ENCODE measurements at regions not wholly inside any gene's neighbourhood (a gene's known extent, or its start where the extent isn't known, plus 50 kb on each side); places are given as distances from the start of the nearest gene placed in this dataset.

- DNase-seq: no peak
Observed at GRCh38 chr2:15766911-15767597, 173.3 kb upstream of the MYCN start.

GRCh38 chr2:15767679-15768078 lies 172.7 kb upstream of the MYCN start:
- no peak for DNase-seq

DNA sequence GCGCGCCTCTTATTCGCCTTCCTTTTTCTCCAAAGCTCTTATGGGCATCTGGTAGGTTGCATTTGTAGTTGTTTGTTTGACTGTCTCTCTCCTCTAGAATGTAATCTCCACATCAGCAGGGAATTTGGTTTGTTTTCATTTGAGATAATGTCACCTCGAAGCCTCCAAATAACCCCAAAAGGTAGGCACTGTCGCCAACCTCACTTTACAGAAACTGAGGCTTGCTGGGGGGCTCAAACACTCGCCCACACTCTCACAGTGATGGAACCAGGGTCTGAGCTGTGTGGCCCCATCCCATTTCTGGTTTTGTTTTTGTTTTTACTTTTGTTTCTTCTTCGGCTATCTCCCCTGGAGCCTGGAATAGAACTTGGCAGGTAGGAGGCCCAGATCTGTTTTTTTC lies 172.2 kb upstream of the MYCN start:
- no peak for DNase-seq

DNA sequence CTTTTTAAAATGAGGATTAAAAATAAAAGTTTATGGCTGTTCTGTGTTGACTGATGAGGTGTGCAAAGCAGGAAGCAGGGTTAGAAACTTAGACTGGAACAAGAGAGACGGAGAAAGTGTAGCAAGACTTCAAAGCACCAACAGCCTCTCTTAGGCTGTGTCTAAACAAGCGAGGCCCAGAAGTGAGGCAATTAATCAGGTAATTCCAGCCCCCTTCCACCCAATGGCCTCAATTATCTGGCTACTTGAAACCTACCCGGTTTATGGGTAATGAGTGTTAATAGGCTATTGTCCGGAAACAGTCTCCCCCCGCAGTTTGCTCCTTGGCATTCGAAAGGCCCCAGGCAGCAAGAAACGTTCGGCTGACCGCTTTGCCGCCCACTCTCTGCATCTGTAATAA lies 171.7 kb upstream of the MYCN start:
- DNase-seq: no peak

- no peak for DNase-seq
Observed at GRCh38 chr2:15769235-15769634, 171.1 kb upstream of the MYCN start.

- no peak for DNase-seq
Observed at GRCh38 chr2:15769676-15770547, 170.4 kb upstream of the MYCN start.

DNA sequence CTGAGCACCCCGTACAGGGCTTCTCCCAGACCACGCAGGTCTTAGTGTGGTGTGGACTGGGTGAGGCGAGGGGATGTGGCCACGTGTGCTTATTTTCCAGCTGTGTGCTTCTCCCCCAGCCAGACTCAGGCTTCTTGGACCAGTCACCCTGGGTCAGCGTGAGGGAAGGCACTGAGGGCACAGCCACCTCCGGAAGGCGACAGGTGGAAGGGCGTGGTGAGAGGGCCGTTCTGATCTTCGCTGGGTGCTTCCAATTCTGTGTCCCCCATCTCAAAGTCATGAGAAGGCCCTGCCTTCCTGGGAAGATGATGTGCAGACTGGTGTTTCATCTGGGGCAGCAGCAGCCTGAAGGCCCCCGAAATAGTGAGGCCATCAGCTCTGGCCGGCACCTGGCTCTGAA lies 169.7 kb upstream of the MYCN start:
- DNase-seq: no peak

DNA sequence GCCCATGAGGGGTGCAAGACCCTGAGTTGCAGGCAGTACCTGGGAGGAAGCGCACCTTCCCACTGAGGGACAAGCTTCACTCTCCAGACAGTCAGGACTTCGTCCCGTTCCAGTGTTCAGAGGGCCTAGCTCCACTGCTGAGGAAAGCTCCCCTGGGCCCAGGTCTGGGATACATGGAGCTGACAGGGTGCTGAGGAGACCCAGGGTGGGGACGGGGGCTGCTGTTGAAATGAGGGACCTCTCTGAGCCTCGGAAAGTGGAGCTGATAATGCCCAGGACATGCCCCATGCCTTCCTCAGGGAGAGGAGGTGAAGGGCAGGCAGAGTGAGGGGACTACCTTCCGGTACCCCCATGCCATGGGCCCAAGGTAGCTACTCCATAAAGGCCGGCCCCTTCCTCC lies 169.2 kb upstream of the MYCN start:
- DNase-seq: no peak

DNA sequence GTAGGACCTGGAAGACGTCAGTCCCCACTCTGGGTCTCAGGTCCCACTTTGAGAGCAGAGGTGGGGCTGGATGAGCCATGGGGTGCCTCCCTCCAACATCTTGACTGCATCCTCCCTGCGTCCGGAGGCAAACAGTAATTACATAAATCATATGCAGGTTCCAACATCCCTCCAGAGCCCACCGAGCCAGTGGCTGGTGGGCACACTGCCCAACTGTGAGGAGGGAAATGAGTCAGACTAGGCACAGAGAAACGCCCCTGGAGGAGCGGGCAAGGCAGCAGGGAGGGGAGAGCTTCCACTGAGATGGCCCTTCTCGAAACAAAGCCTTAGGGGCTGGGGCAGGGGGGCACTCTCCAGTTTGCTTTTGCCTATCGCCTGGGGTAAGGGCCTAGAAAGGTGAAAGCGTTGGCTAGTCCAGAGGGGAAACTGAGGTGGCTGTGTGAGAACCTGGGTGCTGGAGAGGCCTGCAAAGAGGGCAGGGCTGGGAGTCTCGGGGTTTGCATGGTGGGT lies 168.2 kb upstream of the MYCN start:
- no peak for DNase-seq

- no peak for DNase-seq
Observed at GRCh38 chr2:15772681-15773080, 167.7 kb upstream of the MYCN start.

- no peak for DNase-seq
Observed at GRCh38 chr2:15773204-15773603, 167.1 kb upstream of the MYCN start.

DNA sequence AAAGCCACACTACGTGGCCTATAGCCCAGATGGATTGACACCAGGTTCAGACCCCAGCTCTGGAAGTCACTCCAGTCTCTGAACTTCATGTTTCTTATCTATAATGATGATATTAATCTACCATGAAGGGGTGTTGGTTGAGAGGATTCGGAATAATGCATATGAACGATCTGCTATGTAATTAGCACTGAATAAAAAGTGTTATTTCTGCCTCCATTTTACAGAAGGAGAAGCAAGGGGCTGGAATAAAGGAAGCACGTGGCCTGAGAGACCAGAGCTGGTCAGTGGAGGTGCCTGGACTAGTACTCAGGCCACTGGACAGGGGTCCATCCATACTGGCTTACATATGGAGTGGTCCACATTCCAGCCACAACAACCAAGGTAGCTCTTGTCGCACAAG lies 166.5 kb upstream of the MYCN start:
- DNase-seq: no peak

DNA sequence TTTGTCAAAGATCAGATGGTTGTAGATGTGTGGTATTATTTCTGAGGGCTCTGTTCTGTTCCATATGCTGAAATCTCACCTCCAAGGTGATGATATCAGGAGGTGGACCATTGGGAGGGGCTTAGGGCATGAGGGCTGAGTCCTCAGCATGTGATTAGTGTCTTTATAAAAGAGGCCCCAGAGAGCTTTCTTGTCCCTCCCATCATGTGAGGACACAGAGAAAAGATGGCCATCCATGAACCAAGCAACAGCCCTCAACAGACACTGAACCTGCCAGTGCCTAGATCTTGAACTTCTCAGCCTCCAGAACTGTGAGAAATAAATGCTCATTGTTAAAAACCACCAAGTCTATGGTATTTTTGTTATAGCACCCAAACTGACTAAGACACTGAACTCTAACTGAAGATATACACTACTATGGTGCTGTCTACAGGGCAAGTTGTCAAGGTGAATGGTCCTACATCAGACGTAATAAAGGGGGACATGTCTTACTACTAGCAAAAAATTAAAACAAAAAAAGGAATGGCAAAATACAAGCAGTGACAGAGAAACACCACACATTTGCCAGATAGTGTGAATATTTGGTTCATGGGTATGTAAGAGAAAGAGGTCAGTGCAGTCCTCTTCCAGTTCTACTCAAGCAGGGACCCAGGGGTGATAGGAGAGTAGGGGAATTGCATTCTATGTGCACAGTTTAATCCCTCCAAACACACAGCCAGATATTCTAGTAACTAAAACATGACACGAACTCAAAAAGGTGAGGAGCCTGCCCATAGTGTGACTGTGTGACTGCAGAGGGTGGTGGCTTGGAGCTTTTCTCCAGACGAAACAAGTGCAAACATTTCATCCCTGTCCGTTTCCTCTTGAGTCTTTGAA lies 164.4 kb upstream of the MYCN start:
- no peak for DNase-seq

DNA sequence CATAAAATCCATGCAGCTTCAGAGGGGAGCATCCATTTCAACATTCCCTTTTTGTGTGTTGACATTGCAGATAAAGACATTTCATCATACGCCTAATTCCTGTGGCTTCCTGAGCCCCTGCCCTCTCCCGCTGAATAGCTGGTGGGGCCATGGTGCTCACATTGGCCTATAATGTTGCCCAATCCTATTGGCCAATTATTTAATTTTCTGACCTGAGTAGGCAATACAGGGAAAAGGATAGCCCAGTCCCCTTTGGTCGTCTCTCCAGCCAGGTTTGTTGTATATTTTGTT lies 163.8 kb upstream of the MYCN start:
- no peak for DNase-seq

DNA sequence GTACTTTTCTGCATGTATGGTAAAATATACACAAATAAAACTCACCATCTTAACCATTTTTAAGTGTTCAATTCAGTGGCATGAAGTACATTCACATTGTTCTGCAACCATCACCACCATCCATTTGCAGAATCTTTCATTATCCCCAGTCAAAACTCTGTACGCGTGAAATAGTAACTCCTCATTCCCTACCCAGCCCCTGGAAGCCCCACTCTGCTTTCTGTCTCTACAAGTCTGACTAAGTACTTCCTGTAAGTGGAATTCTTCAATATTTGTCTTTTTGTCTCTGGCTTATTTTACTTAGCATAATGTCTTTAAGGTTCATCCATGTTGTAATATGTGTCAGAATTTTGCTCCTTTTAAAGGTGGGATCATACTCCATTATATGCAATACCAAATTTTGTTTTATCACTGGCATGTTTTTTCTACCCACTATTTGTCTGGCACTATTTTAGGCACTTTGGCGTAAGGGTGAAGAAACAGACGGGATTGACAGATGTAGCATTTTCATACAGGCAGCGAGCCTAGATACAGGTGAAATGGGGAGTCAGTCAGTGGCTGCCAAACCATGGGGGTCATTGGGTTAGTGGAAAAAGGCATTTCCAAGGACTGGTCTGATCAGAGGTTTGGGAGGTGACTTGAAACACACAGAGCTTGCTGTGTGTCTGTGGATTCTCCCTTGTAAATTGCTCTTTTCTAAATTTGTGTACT lies 163.2 kb upstream of the MYCN start:
- DNase-seq: no peak

GRCh38 chr2:15777795-15778371 lies 162.5 kb upstream of the MYCN start:
- DNase-seq: no peak

GRCh38 chr2:15778529-15779219 lies 161.7 kb upstream of the MYCN start:
- no peak for DNase-seq

DNA sequence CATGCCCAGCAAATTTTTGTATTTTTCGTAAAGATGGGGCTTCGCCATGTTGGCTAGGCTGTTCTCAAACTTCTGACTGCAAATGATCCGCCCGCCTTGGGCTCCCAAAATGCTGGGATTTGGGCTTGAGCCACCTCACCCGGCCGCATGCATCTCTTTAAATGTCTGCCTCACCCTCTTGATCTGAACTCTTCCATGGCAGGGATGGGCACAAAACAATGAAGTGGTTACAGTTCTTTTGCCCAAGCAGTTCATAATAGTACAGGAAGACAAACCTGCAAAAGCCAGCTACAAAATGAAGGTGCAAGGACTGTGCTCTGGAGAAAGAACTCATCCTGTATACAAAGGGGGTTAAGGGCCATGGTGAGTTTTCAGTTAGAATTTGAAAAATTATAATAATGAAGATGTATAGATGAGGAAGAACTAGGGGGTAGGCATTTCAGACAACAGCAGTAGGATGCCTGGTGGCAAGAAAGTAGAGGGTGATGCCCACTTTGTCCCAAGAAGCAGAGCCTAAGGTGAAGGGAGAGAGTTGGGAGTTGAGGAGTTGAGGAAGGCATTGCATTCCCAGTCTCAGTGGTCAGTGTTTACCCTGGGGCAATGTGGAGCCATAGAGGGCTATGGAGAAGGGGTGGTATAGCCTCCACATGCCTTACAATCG lies 160.8 kb upstream of the MYCN start:
- DNase-seq: no peak

DNA sequence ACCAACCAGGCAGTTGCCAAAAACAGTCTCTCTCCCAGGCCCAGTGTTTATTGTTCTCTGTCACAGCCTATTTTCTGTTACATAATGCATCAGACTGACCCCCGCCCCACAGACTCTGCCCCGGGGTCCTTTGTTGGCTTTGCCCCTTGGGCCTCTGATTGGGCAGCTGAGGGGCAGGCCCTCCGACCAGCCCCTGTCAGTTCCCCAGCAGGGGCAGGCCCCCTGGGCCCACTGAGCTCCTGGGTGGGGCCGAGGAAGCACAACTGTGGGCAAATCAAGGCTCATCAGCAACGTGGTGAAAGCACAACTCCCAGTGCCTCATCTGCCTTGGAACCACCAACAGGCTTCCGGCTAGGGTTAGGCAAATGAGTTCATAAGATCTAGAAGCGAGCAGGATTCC lies 160.1 kb upstream of the MYCN start:
- DNase-seq: no peak

DNA sequence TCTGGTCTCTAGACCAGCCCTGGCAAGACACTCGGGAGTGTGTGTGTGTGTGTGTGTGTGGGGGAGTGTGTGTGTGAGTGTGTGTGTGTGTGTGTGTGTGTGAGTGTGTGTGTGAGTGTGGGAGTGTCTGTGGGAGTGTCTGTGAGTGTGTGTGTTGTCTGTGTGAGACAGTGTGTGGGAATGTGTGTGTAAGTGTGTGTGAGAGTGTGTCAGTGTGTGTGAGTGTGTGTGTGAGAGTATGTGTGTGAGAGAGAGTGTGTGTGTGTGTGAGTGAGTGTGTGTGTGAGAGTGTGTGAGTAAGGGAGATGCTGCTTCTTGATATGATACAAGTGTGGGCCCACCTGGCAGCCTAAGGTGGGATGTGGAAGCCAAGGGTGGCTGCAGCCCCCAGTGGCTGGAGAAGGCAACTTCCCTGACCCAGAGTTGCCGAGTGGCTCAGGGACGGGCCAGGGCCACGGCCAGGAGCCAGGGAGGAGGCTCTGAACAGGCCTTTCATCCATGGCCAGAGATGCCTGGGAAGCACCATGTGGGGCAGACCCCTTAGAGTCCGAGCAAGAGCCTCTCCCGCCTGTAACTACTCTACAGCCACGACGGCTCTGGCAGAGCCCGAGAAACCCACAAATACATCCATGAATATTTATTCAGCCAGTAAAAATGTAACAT lies 159.3 kb upstream of the MYCN start:
- DNase-seq: no peak
